ENCODE measurements at regions not wholly inside any gene's neighbourhood (a gene's known extent, or its start where the extent isn't known, plus 50 kb on each side); places are given as distances from the start of the nearest gene placed in this dataset.

- TF ChIP-seq ATF6 (CRISPR knock-in tag; IDR thresholded peaks at IDR 0.05) (no peak), IRF2 (CRISPR knock-in tag; IDR thresholded peaks at IDR 0.05; ENCODE audit: borderline replicate concordance, low read depth) (no peak), ZNF281 (CRISPR knock-in tag; IDR thresholded peaks at IDR 0.05) (no peak)
These were observed 91.8 kb upstream of the RTL6 start (continued) for GRCh38 chr22:44589831-44590230.

GRCh38 chr22:44588348-44588747 is 90.3 kb upstream of the RTL6 start:
- CTCF ChIA-PET = no interaction called here
- H3K4me3 Mint-ChIP-seq = no peak overlapping the region

More at GRCh38 chr22:44588348-44588747, 90.3 kb upstream of the RTL6 start:
- Mint-ChIP-seq H3K27ac (no peak overlapping the region), H3K4me1 (no peaks in the 10 kb centered on the region), H3K9me3 (peaks cover 13% of the 10 kb centered on the region), H3K27me3 (ENCODE audit: low read depth) (peaks cover 2% of the 10 kb centered on the region; the same call in 1 of the 2 replicates), H3K36me3 (peaks cover 5% of the 10 kb centered on the region; the same call in 1 of the 2 replicates)
- POLR2A ChIA-PET = no interaction called here
- DNase-seq (ENCODE audit: low spot score) (no peak), ATAC-seq (no peak)
- TF ChIP-seq ZNF219 (CRISPR knock-in tag; IDR thresholded peaks at IDR 0.05; ENCODE audit: borderline replicate concordance) = no peak
- no peak for TF ChIP-seq ZBTB21 (CRISPR knock-in tag; IDR thresholded peaks at IDR 0.05; ENCODE audit: borderline replicate concordance)
- TF ChIP-seq ATF6 (CRISPR knock-in tag; IDR thresholded peaks at IDR 0.05) = no peak
- no peak for TF ChIP-seq OVOL2 (CRISPR knock-in tag; IDR thresholded peaks at IDR 0.05; ENCODE audit: borderline replicate concordance)
- TF ChIP-seq IRF1 (CRISPR knock-in tag; IDR thresholded peaks at IDR 0.05) = no peak
- TF ChIP-seq IRF2 (CRISPR knock-in tag; IDR thresholded peaks at IDR 0.05; ENCODE audit: borderline replicate concordance, low read depth) = no peak
- TF ChIP-seq GRHL2 (CRISPR knock-in tag; IDR thresholded peaks at IDR 0.05; ENCODE audit: insufficient replicate concordance, severe bottlenecking) = no peak
- TF ChIP-seq HMGXB4 (CRISPR knock-in tag; IDR thresholded peaks at IDR 0.05) = no peak
- TF ChIP-seq SMAD4 (CRISPR knock-in tag; IDR thresholded peaks at IDR 0.05) = no peak
- TF ChIP-seq SOX15 (CRISPR knock-in tag; IDR thresholded peaks at IDR 0.05) = no peak
- TF ChIP-seq PRDM15 (CRISPR knock-in tag; IDR thresholded peaks at IDR 0.05) = no peak
- TF ChIP-seq ZMAT4 (CRISPR knock-in tag; IDR thresholded peaks at IDR 0.05) = no peak

All from WTC11 (cell line).